ENCODE measurements at regions not wholly inside any gene's neighbourhood (a gene's known extent, or its start where the extent isn't known, plus 50 kb on each side); places are given as distances from the start of the nearest gene placed in this dataset.

DNA sequence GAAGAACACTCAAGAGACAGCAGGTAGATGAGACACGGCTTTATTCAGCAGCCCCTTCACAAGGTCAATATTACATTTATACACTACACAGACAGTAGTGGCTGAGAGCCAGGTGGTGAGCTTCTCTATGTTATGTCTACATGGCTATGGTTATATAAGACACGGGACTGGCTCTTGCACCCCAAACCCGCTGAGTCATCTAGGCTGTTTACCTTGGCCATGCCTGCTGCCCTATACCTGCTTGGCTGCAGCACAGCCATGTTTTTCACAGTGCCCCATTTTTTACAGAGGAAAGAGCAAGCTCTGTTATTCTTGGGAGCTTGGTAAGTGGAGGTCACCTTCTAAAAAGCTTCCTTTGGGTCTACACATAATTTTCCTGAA is 231.6 kb downstream of the IGSF11 start:
- in situ Hi-C loops (cut with MboI; ENCODE audit: low sequenced_read_pairs): loop anchor here (25.0 kb wide), 1 partner anchor 91 kb away; no protein-coding TSS in a partner anchor

DNA sequence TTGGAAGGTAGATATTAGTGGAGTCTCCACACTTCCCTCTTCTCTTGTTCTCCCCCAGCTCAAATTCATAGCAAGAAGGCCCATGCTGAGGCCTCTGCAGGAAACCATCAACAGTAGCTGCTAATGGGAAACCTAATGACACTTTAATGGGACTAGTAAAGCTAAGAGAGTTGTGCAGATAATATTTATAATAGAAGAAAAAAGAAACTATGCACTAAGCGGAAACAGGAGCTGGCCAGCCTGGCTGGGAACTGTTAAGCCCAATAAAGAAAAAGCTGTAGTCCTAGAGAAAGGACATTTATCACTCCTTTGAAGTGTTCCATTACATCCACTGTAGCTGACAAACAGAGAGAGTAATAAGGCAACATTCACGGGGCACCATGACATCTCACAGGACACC is 229.6 kb downstream of the IGSF11 start:
- in situ Hi-C loops (cut with MboI; ENCODE audit: low sequenced_read_pairs): loop anchor here (25.0 kb wide), 1 partner anchor 93 kb away; no protein-coding TSS in a partner anchor

DNA sequence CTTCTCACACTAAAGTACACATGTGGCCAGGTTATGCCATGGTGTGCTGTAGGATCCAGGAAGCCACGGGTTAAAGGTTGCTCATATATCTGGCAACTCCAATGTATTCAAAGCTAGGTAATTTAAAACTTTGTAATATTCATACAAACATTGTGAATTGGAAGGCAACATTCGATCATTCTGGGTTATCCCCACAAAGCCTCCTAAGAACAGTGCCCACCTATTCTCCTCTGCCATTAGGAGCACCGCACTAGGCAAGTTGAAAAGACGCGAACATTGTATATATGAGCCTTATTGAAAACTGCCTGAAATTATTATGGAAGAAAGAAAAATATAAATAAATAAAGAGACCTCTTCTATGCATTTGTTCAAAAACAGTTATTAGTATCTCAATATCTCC is 228.2 kb downstream of the IGSF11 start:
- in situ Hi-C loops (cut with MboI; ENCODE audit: low sequenced_read_pairs): loop anchor here (25.0 kb wide), 1 partner anchor 94 kb away; no protein-coding TSS in a partner anchor

DNA sequence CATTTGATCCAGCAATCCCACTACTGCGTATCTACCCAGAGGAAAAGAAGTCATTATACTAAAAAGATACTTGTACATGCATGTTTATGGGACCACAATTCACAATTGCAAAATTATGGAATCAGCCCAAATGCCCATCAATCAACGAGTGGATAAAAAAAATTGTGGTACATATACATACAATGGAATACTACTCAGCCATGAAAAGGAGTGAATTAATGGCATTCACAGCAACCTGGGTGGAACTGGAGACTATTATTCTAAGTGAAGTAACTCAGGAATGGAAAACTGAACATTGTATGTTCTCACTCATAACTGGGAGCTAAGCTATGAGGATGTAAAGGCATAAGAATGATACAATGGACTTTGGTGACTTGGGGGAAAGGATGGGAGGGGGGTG is 227.3 kb downstream of the IGSF11 start:
- in situ Hi-C loops (cut with MboI; ENCODE audit: low sequenced_read_pairs): loop anchor here (25.0 kb wide), 1 partner anchor 95 kb away; no protein-coding TSS in a partner anchor

DNA sequence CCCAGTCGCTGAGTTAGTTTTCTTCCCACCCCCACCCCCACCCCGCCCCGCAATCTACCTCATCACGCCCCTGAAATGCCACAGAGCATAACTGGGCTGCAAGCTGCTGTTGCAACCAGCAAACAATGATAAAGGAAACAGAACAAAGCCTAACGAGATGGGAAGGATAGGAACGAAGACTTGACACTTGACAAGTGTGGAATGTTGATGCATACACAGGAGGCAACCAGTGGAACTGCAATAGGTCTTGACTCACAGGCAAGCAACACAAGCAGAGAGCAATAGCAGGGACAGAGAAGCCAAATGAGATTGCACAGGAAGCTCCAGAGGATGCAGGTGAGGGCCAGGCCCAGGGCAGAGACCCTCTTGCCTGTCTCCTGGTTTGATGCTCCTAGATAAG is 225.9 kb downstream of the IGSF11 start:
- in situ Hi-C loops (cut with MboI; ENCODE audit: low sequenced_read_pairs): loop anchor here (25.0 kb wide), 1 partner anchor 96 kb away; no protein-coding TSS in a partner anchor

DNA sequence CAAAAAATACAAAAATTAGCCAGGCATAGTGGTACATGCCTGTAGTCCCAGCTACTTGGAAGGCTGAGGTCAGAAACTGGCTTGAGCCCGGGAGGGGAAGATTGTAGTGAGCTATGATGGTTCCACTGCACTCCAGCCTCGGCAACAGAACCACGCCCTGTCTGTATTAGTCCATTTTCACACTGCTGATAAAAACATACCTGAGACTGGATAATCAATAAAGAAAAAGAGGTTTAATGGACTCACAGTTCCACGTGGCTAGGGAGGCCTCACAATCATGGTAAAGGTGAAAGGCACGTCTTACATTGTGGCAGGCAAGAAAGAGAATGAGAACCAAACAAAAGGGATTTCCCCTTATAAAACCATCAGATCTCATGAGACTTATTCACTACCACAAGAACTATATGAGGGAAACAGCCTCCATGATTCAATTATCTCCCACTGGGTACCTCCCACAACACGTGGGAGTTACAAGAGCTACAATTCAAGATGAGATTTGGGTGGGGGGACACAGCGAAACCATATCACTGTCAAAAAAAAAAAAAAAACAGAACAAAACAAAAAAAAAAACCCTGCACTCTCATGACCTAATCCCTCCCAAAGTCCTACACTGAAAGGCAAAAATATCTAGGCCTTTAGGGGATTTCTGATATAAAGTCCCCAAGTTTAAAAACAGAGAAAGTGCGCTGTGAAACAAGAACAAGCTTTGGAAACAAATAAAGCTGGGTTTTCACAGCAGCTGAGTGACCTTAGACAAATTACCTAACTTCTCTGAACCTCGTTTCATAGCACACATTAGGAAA is 224.7 kb downstream of the IGSF11 start:
- in situ Hi-C loops (cut with MboI; ENCODE audit: low sequenced_read_pairs): loop anchor here (25.0 kb wide), 1 partner anchor 98 kb away; no protein-coding TSS in a partner anchor

DNA sequence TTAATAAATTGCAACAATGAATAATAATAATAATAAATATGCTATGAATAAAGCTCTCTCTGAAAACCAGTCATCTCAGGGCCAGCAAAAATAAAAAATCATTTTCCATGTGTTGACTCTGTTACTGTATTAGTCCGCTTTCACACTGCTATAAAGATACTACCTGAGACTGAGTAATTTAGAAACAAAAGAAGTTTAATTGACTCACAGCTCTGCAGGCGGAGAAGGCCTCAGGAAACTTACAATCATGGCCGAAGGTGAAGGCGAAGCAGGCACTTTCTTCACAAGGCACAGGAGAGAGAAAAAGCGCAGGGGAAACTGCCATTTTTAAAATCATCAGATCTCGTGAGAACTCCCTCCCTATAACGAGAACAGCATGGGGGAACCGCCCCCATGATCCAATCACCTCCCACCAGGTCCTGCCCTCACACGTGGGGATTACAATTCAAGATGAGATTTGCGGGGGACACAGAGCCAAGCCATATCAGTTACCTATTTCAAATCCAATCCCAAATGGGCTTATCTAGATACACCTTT is 224.1 kb downstream of the IGSF11 start:
- in situ Hi-C loops (cut with MboI; ENCODE audit: low sequenced_read_pairs): loop anchor here (25.0 kb wide), 1 partner anchor 98 kb away; no protein-coding TSS in a partner anchor

DNA sequence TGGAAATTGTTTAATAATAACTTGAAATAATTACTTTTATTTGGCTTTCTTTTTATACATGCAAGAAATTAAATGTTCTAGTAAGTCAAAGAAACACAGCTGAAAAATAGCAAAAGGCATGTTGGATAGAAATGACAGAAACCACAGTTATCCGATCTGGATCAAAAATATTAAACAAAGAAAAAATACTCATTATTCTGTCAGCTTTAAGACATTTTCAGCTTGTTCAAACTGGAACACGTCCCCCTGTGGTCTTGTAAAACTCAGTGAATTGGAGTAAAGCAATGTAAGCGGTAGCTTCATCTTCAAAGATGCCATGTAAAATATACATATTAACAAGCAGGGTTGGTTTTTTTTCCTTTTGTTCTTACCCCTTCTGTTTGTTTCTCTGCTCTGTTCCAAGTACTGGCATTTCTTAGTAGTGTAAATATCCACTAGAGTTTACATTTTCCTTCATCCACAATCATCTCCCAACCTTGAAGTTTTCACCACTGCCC is 223.4 kb downstream of the IGSF11 start:
- in situ Hi-C loops (cut with MboI; ENCODE audit: low sequenced_read_pairs): loop anchor here (25.0 kb wide), 1 partner anchor 99 kb away; no protein-coding TSS in a partner anchor

DNA sequence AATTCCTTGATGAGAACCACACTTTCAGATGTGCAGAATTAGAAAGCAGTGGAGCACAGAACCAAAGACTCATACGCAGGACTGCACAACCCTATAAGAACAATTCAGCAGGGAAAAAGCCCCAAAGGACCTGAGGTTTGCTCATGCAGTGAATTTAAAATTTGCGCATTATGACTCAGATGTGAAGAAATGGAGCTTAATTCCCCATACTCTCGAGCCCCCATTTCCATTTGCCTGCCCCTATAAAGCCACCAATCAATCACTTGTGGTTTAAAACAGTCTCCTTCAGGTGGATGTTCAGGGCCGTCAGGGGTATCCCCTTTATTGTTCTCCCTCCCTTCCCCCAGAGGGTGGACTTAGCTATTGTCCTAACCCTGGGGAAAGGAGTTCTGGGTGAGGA is 221.2 kb downstream of the IGSF11 start:
- in situ Hi-C loops (cut with MboI; ENCODE audit: low sequenced_read_pairs): loop anchor here (25.0 kb wide), 1 partner anchor 101 kb away; no protein-coding TSS in a partner anchor

DNA sequence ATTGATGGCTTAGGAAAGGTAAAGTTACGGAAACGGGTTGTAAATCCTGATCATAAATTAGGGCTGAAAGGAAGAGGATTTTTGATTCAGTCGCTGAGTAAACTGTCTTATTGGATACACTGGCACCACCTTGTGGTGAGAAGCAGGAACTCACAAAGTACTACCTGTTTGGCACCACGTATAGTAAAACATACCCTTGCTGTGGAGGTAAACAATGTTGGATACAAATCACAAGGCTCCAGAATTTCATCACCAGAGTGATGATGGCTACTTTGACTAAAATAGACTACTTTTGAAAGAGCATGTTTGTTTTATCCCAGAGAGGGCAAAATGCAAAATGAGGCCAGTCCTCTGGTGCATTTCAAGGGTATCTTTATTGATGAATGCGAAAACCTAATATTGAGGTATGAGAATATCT is 216.9 kb downstream of the IGSF11 start:
- in situ Hi-C loops (cut with MboI; ENCODE audit: low sequenced_read_pairs): loop anchor here (25.0 kb wide), 1 partner anchor 105 kb away; no protein-coding TSS in a partner anchor

DNA sequence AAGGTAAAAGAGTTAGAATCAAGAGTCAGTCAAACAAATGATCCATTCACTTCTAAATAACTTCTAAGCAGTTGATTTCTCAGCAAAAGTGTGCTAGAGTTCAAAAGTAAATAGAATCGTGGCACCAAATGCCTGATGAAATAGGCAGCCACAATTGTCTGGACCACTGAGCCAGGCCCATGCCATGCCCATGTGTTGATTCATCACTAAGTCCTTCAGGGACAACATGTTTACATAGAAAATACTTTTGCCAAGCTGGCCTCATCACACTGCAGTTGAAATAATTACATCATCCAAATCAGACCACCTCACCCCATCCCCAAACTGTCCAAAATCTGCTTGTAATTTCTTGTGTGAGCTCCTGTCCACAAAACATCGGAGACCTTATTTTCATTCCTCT is 216.3 kb downstream of the IGSF11 start:
- in situ Hi-C loops (cut with MboI; ENCODE audit: low sequenced_read_pairs): loop anchor here (25.0 kb wide), 1 partner anchor 106 kb away; no protein-coding TSS in a partner anchor

DNA sequence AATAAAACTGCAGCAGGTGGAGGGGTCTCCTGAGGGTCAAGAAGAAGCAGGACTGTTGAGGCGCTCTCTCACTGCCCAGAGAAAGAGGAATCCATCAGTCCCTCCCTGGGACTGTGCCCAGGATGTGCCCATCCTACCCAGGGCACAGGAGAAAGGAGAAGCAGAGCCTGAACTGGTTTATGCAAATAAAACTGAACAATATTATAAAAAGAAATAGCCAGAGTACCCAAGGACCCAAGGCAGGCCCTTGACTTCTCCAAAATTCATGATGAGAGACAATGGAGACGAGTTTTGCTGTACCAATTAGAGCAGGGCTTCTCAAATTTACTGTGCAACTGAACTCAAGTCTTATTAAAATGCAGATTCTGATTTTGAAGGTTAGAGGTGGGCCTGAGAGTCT is 211.0 kb downstream of the IGSF11 start:
- in situ Hi-C loops (cut with MboI; ENCODE audit: low sequenced_read_pairs): loop anchor here (25.0 kb wide), 1 partner anchor 111 kb away; no protein-coding TSS in a partner anchor

DNA sequence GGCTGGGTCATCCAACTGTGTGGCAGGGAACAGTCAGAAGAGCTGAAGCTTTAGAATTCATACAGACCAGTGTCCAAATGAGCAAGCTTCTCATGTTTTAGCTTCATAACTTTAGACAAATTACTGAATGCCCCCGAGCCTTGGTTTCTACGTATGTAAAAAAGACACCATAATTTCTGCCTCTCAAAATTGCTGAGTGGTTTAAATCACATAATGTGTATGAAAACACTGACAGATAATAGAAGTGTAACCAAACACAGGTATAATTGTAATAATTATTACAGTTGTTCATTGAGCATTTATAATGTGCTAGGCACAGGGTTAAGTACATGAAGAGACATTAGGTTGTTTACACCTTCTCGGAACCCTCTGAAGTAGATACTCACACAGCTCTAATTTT is 207.2 kb downstream of the IGSF11 start:
- in situ Hi-C loops (cut with MboI; ENCODE audit: low sequenced_read_pairs): no loop called here

DNA sequence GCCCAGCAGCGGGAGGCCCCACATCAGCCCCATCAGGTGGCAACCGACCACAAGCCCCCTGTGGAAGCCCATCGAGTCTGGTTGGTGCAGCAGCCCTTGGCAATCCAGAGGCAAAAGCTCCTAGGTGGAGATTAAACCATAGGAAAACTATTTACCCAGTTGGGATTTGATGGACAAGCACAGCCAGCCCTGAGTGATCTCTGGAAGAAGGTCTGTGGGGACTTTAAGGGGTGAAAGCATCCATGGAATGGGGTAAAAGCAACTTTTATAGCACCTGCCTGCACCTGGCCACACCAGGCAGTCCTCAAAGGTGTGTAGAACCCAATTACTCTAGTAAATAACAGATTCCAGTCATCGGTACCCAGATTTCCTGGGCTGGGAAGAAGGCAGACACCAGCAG is 206.3 kb downstream of the IGSF11 start:
- in situ Hi-C loops (cut with MboI; ENCODE audit: low sequenced_read_pairs): no loop called here

DNA sequence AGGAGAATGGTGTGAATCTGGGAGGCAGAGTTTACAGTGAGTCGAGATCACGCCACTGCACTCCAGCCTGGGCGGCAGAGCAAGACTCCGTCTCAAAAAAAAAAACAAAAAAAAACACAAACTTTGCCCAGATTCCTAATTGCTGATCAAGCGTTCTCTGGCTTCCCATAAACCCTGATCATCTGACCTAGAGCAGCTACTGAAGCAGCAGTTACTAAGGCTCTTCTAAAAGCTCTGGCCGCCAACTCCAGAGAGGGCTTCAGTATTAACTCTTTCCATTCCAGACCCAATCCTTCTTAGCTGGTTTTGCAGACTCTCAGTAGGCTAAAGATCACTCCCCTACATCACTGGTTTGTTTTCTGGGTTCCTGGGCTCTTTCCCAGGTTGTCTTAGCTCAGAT is 201.6 kb downstream of the IGSF11 start:
- in situ Hi-C loops (cut with MboI; ENCODE audit: low sequenced_read_pairs): no loop called here

DNA sequence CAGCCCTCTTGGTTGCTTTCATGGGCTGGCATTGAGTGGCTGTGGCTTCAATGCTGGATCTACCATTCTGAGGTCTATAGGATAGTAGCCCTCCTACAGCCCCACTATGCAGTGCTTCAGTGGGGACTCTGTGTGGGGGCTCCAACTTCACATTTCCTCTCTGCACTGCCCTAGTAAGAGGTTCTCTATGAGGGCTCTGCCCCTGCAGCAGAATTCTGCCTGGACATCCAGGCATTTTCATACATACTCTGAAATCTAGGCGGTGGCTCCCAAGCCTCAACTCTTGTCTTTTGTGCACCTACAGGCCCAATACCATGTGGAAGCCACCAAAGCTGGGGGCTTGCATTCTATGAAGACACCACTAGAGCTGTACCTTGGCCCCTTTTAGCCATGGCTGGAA is 195.8 kb downstream of the IGSF11 start:
- in situ Hi-C loops (cut with MboI; ENCODE audit: low sequenced_read_pairs): no loop called here

DNA sequence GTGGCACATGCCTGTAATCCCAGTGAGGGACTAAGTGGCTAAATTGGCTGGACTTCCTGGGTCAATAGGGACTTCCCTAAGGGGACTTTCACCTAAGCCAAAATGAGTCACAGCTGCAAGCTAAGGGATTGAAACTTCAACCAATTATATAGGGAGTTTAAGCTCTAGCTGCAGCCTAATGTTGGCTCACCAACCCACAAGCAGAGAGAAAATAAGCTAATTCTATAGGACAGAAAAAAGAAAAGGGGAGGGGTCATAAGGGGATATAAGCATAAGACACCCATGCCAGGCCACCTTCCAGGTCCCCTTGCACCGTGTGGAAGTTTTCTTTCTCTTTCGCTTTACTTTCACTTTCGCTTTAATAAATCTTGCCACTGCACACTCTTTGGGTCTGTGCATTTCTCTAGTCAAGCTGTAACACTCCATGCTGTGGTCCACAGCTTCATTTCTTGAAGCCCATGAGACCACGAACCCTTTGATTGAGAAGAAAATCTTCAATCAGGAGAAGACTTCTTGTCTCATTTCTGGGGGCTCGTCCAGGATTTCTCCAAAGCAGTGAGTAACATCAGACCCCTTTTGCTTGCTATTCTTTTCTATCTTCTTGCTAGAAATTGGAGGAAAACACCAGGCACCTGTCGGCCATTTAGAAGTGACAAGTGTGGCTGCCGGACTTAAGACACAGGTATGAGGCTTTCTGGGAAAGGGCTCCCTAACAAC is 192.3 kb downstream of the IGSF11 start:
- in situ Hi-C loops (cut with MboI; ENCODE audit: low sequenced_read_pairs): no loop called here

DNA sequence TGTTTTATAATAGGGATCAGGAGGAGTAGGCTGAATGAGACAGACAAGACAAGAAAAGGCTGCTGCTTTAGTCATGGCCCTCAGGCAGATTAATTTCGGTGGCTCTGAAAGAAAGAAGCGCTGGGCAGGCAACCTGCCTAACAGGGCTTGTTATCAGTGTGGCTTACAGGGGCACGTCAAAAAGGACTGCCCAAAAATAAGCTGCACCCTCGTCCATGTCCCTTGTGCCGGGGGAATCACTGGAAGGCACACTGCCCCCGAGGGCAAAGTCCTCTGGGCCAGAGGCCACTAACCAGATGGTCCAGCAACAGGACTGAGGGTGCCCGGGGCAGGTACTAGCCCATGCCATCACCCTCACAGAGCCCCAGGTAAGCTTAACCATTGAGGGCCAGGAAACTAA is 188.5 kb downstream of the IGSF11 start:
- in situ Hi-C loops (cut with MboI; ENCODE audit: low sequenced_read_pairs): no loop called here

Data from HL-60/S4 treated with phorbol 12-myristate 13-acetate at 8.2 ng/mL for 4 days and 3 days (cell line).